HG03135 (cell line): ENCODE measurements at regions not wholly inside any gene's neighbourhood (a gene's known extent, or its start where the extent isn't known, plus 50 kb on each side); places are given as distances from the start of the nearest gene placed in this dataset.
"Not testable (repeated sequence)": the region's sequence is repeated elsewhere in the genome, so short reads cannot be mapped to it uniquely, and the experiment has no call there.

Experiments
- ATAC-seq: cut with Tn5 transposase; IDR thresholded peaks from one replicate; pipeline ENCODE4 v1.9.1; 2021; ENCODE audit warnings: mild to moderate bottlenecking, moderate library complexity; ENCODE audit not compliant: unreplicated experiment

- no peak for ATAC-seq
Observed at GRCh38 chr11:26839911-26840698, 118.2 kb upstream of the SLC5A12 start.

GRCh38 chr11:26841818-26842473 lies 120.1 kb upstream of the SLC5A12 start:
- no peak for ATAC-seq

- ATAC-seq = no peak
Observed at GRCh38 chr11:26842478-26843282, 120.8 kb upstream of the SLC5A12 start.

- no peak for ATAC-seq
Observed at GRCh38 chr11:26843539-26843938, 121.7 kb upstream of the SLC5A12 start.

- no peak for ATAC-seq
Observed at GRCh38 chr11:26844963-26845362, 123.1 kb upstream of the SLC5A12 start.

- ATAC-seq = no peak
Observed at GRCh38 chr11:26846227-26846626, 124.4 kb upstream of the SLC5A12 start.

GRCh38 chr11:26847459-26847858 lies 125.6 kb upstream of the SLC5A12 start:
- ATAC-seq = no peak

- no peak for ATAC-seq
Observed at GRCh38 chr11:26847977-26848376, 126.1 kb upstream of the SLC5A12 start.

GRCh38 chr11:26849036-26849435 lies 127.2 kb upstream of the SLC5A12 start:
- no peak for ATAC-seq

GRCh38 chr11:26851291-26851690 lies 129.4 kb upstream of the SLC5A12 start:
- no peak for ATAC-seq

- no peak for ATAC-seq
Observed at GRCh38 chr11:26851696-26852095, 129.8 kb upstream of the SLC5A12 start.

- no peak for ATAC-seq
Observed at GRCh38 chr11:26858098-26858497, 135.8 kb upstream of the FIBIN start.

- ATAC-seq = no peak
Observed at GRCh38 chr11:26859416-26859815, 134.5 kb upstream of the FIBIN start.

- ATAC-seq = no peak
Observed at GRCh38 chr11:26860091-26860780, 133.7 kb upstream of the FIBIN start.

- ATAC-seq = no peak
Observed at GRCh38 chr11:26860895-26861294, 133.0 kb upstream of the FIBIN start.

GRCh38 chr11:26862801-26863200 lies 131.1 kb upstream of the FIBIN start:
- ATAC-seq = no peak

GRCh38 chr11:26865703-26866102 lies 128.2 kb upstream of the FIBIN start:
- no peak for ATAC-seq

GRCh38 chr11:26867286-26867685 lies 126.6 kb upstream of the FIBIN start:
- no peak for ATAC-seq

GRCh38 chr11:26878959-26879581 lies 114.8 kb upstream of the FIBIN start:
- ATAC-seq = no peak

GRCh38 chr11:26882363-26882880 lies 111.5 kb upstream of the FIBIN start:
- ATAC-seq = not testable (repeated sequence)
